Kidney glomerular epithelial cell (primary cell): ENCODE measurements at regions not wholly inside any gene's neighbourhood (a gene's known extent, or its start where the extent isn't known, plus 50 kb on each side); places are given as distances from the start of the nearest gene placed in this dataset.
A peak's percentile ranks its signal among the peaks of the same experiment; 100 is the strongest.

Source experiments
- DNase-seq: peaks from one replicate; lab custom pipeline; 2025; lab: John Stamatoyannopoulos, UW

GRCh38 chr15:69505956-69506556 is 53.4 kb downstream of the RPLP1 start:
- DNase-seq = no peak

- DNase-seq = no peak
Observed at GRCh38 chr15:69508659-69509058, 56.0 kb downstream of the RPLP1 start.

- DNase-seq = no peak
Observed at GRCh38 chr15:69509131-69509530, 56.5 kb downstream of the RPLP1 start.

- DNase-seq = no peak
Observed at GRCh38 chr15:69510556-69510955, 57.9 kb downstream of the RPLP1 start.

- DNase-seq = no peak
Observed at GRCh38 chr15:69511015-69511414, 58.4 kb downstream of the RPLP1 start.

GRCh38 chr15:69511716-69512340 is 59.2 kb downstream of the RPLP1 start:
- no peak for DNase-seq

GRCh38 chr15:69513450-69513960 is 60.9 kb downstream of the RPLP1 start:
- no peak for DNase-seq

- no peak for DNase-seq
Observed at GRCh38 chr15:69513986-69514385, 61.4 kb downstream of the RPLP1 start.

GRCh38 chr15:69515508-69515907 is 62.9 kb downstream of the RPLP1 start:
- no peak for DNase-seq

GRCh38 chr15:69515926-69516325 is 63.3 kb downstream of the RPLP1 start:
- DNase-seq = no peak

- DNase-seq = no peak
Observed at GRCh38 chr15:69517052-69517451, 64.4 kb downstream of the RPLP1 start.

- DNase-seq = no peak
Observed at GRCh38 chr15:69518806-69519205, 66.2 kb downstream of the RPLP1 start.

- DNase-seq = no peak
Observed at GRCh38 chr15:69520067-69520466, 67.4 kb downstream of the RPLP1 start.

GRCh38 chr15:69522361-69522760 is 69.7 kb downstream of the RPLP1 start:
- no peak for DNase-seq

- DNase-seq = peak; percentile 66
Observed at GRCh38 chr15:69523010-69524001, 70.7 kb downstream of the RPLP1 start.

- DNase-seq = no peak
Observed at GRCh38 chr15:69524296-69524695, 71.7 kb downstream of the RPLP1 start.

- no peak for DNase-seq
Observed at GRCh38 chr15:69524814-69525213, 72.2 kb downstream of the RPLP1 start.

GRCh38 chr15:69525543-69525942 is 72.9 kb downstream of the RPLP1 start:
- DNase-seq = no peak

- no peak for DNase-seq
Observed at GRCh38 chr15:69526081-69527061, 73.8 kb downstream of the RPLP1 start.

- no peak for DNase-seq
Observed at GRCh38 chr15:69529141-69529540, 76.5 kb downstream of the RPLP1 start.

- no peak for DNase-seq
Observed at GRCh38 chr15:69529961-69530633, 77.5 kb downstream of the RPLP1 start.
